WTC11 (cell line): ENCODE measurements at regions not wholly inside any gene's neighbourhood (a gene's known extent, or its start where the extent isn't known, plus 50 kb on each side); places are given as distances from the start of the nearest gene placed in this dataset.
"Not testable (repeated sequence)": the region's sequence is repeated elsewhere in the genome, so short reads cannot be mapped to it uniquely, and the experiment has no call there.

Source experiments
- ATAC-seq: fragments of 200-7000 bp; cut with Tn5 transposase; 2 replicates; pipeline ENCODE4 v1.10.0; 2021; ENCODE audit warnings: mild to moderate bottlenecking, moderate library complexity
- CTCF ChIA-PET: fragments of 300-600 bp; sonication (Branson Sonifier 250); formaldehyde crosslinking; loops from one replicate; lab custom pipeline; 2021; ENCODE audit warnings: antibody characterized with exemption; lab: Charles Lee
- POLR2A ChIA-PET: fragments of 350-600 bp; sonication (Branson Sonifier 250); formaldehyde crosslinking; loops from one replicate; lab custom pipeline; 2021; ENCODE audit warnings: antibody characterized with exemption; lab: Charles Lee
- DNase-seq: peaks from one replicate; pipeline ENCODE4 v3.0.0; 2021; ENCODE audit warnings: low spot score
- H3K27ac Mint-ChIP-seq: 2 replicates; pipeline ENCODE4 v1.8.0; 2021; ENCODE audit warnings: mixed read lengths
- H3K27me3 Mint-ChIP-seq: 2 replicates; pipeline ENCODE4 v1.8.0; 2021; ENCODE audit warnings: low read depth, mild to moderate bottlenecking, moderate library complexity, mixed read lengths
- H3K36me3 Mint-ChIP-seq: 2 replicates; pipeline ENCODE4 v1.8.0; 2021; ENCODE audit warnings: mixed read lengths
- H3K4me1 Mint-ChIP-seq: 2 replicates; pipeline ENCODE4 v1.8.0; 2022; ENCODE audit warnings: mixed read lengths
- H3K4me3 Mint-ChIP-seq: 2 replicates; pipeline ENCODE4 v1.8.0; 2021; ENCODE audit warnings: mild to moderate bottlenecking, moderate library complexity, mixed read lengths
- H3K9me3 Mint-ChIP-seq: 2 replicates; pipeline ENCODE4 v1.8.0; 2021; ENCODE audit warnings: mixed read lengths
- AFF4 ChIP-seq: sonication (generic); formaldehyde crosslinking; IDR thresholded peaks from 2 replicates; pipeline ENCODE4 v1.8.1; 2023; ENCODE audit warnings: mild to moderate bottlenecking, missing genetic modification reagents, borderline replicate concordance
- CDX4 ChIP-seq: fragments of 250-450 bp; sonication (Bioruptor Pico); IDR thresholded peaks from 2 replicates; pipeline ENCODE4 v1.9.0; 2021; ENCODE audit warnings: moderate library complexity, mild to moderate bottlenecking, inconsistent platforms, borderline replicate concordance
- CREB1 ChIP-seq: sonication (generic); formaldehyde crosslinking; IDR thresholded peaks from 2 replicates; pipeline ENCODE4 v1.8.0; 2023; ENCODE audit warnings: mild to moderate bottlenecking, missing genetic modification reagents
- FOXK1 ChIP-seq: sonication (generic); formaldehyde crosslinking; IDR thresholded peaks from 2 replicates; pipeline ENCODE4 v1.8.0; 2022; ENCODE audit warnings: mild to moderate bottlenecking, moderate library complexity, missing genetic modification reagents
- JUN ChIP-seq: sonication (generic); formaldehyde crosslinking; IDR thresholded peaks from 2 replicates; pipeline ENCODE4 v1.8.0; 2023; ENCODE audit warnings: mild to moderate bottlenecking, missing genetic modification reagents
- MXD4 ChIP-seq: fragments of 250-450 bp; sonication (Bioruptor Pico); IDR thresholded peaks from 2 replicates; pipeline ENCODE4 v1.8.0; 2021; ENCODE audit warnings: mild to moderate bottlenecking, moderate library complexity, borderline replicate concordance
- NR1H2 ChIP-seq: sonication (generic); formaldehyde crosslinking; IDR thresholded peaks from 2 replicates; pipeline ENCODE4 v1.9.0; 2021; ENCODE audit warnings: mild to moderate bottlenecking, moderate library complexity, missing genetic modification reagents
- PRDM15 ChIP-seq: sonication (generic); formaldehyde crosslinking; IDR thresholded peaks from 2 replicates; pipeline ENCODE4 v1.8.0; 2022; ENCODE audit warnings: missing genetic modification reagents
- RELA ChIP-seq: sonication (generic); formaldehyde crosslinking; IDR thresholded peaks from 2 replicates; pipeline ENCODE4 v1.8.1; 2022; ENCODE audit warnings: missing genetic modification reagents, mild to moderate bottlenecking, borderline replicate concordance
- SP1 ChIP-seq: sonication (generic); formaldehyde crosslinking; conservative IDR thresholded peaks from 2 replicates; pipeline ENCODE4 v1.8.1; 2022; ENCODE audit warnings: missing genetic modification reagents
- TP53 ChIP-seq: sonication (generic); formaldehyde crosslinking; IDR thresholded peaks from 2 replicates; pipeline ENCODE4 v1.8.1; 2023; ENCODE audit warnings: mild to moderate bottlenecking, missing genetic modification reagents
- ZNF219 ChIP-seq: sonication (generic); formaldehyde crosslinking; IDR thresholded peaks from 2 replicates; pipeline ENCODE4 v1.8.0; 2023; ENCODE audit warnings: missing genetic modification reagents, mild to moderate bottlenecking, borderline replicate concordance
- TF ChIP-seq, protein P1 (sequence below): sonication (generic); formaldehyde crosslinking; IDR thresholded peaks from 2 replicates; pipeline ENCODE4 v1.8.1; 2022; ENCODE audit warnings: low read depth, mild to moderate bottlenecking, moderate library complexity, missing genetic modification reagents, borderline replicate concordance
- TF ChIP-seq, protein P2 (sequence below): fragments of 250-450 bp; sonication (Bioruptor Pico); IDR thresholded peaks from 2 replicates; pipeline ENCODE4 v1.8.0; 2021; ENCODE audit warnings: mild to moderate bottlenecking
- TF ChIP-seq, protein P3 (sequence below): sonication (generic); formaldehyde crosslinking; IDR thresholded peaks from 2 replicates; pipeline ENCODE4 v1.8.1; 2022; ENCODE audit warnings: mild to moderate bottlenecking, missing genetic modification reagents, moderate library complexity, borderline replicate concordance

- H3K9me3 Mint-ChIP-seq: no peaks in the 10 kb centered on the region
- TF ChIP-seq, protein P1, sequence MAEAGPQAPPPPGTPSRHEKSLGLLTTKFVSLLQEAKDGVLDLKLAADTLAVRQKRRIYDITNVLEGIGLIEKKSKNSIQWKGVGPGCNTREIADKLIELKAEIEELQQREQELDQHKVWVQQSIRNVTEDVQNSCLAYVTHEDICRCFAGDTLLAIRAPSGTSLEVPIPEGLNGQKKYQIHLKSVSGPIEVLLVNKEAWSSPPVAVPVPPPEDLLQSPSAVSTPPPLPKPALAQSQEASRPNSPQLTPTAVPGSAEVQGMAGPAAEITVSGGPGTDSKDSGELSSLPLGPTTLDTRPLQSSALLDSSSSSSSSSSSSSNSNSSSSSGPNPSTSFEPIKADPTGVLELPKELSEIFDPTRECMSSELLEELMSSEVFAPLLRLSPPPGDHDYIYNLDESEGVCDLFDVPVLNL (CRISPR knock-in tag): no peak
- TF ChIP-seq TP53 (CRISPR knock-in tag) (no peak), FOXK1 (CRISPR knock-in tag) (no peak), NR1H2 (no peak)
- no peak for ATAC-seq
- ChIA-PET CTCF (interaction anchor here (1.2 kb wide), 1 partner anchor 88 kb away, joined by 5 read pairs; no protein-coding TSS in a partner anchor), POLR2A (no interaction called here)
- no peak overlapping the region for H3K4me3 Mint-ChIP-seq
- H3K27ac Mint-ChIP-seq: no peak overlapping the region
- no peaks in the 10 kb centered on the region for H3K27me3 Mint-ChIP-seq
- H3K36me3 Mint-ChIP-seq: no peaks in the 10 kb centered on the region
- H3K4me1 Mint-ChIP-seq: peaks cover 20% of the 10 kb centered on the region
- no peak for DNase-seq
These were observed 255.7 kb upstream of the ACTBL2 start for GRCh38 chr5:57738301-57738700.

DNA sequence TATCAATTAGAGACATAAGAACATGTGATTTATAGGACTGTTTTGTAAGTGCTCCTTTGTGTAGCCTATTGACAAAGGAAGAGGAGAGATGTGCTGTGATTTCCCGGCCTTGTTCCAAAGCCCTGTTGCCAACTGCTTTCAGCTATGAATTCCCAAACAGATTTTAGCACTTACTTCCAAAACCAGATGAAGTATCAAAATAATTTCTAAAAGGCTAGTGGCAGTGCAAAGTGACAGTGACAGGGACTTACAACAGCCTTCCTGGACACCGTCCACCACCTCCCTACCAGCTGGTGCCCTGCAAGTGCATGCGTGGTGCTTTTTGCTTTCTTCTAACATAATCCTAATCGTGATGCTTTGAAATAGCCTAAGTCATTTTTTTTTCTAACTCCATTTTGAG, 254.1 kb upstream of the ACTBL2 start:
- CTCF ChIA-PET: no interaction called here
- ATAC-seq: no peak
- TF ChIP-seq AFF4: no peak
- TF ChIP-seq, protein P2, sequence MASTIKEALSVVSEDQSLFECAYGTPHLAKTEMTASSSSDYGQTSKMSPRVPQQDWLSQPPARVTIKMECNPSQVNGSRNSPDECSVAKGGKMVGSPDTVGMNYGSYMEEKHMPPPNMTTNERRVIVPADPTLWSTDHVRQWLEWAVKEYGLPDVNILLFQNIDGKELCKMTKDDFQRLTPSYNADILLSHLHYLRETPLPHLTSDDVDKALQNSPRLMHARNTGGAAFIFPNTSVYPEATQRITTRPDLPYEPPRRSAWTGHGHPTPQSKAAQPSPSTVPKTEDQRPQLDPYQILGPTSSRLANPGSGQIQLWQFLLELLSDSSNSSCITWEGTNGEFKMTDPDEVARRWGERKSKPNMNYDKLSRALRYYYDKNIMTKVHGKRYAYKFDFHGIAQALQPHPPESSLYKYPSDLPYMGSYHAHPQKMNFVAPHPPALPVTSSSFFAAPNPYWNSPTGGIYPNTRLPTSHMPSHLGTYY (CRISPR knock-in tag): no peak
- no peak for TF ChIP-seq ZNF219
- no peak for TF ChIP-seq JUN (CRISPR knock-in tag)
- no peak for TF ChIP-seq SP1 (CRISPR knock-in tag)

DNA sequence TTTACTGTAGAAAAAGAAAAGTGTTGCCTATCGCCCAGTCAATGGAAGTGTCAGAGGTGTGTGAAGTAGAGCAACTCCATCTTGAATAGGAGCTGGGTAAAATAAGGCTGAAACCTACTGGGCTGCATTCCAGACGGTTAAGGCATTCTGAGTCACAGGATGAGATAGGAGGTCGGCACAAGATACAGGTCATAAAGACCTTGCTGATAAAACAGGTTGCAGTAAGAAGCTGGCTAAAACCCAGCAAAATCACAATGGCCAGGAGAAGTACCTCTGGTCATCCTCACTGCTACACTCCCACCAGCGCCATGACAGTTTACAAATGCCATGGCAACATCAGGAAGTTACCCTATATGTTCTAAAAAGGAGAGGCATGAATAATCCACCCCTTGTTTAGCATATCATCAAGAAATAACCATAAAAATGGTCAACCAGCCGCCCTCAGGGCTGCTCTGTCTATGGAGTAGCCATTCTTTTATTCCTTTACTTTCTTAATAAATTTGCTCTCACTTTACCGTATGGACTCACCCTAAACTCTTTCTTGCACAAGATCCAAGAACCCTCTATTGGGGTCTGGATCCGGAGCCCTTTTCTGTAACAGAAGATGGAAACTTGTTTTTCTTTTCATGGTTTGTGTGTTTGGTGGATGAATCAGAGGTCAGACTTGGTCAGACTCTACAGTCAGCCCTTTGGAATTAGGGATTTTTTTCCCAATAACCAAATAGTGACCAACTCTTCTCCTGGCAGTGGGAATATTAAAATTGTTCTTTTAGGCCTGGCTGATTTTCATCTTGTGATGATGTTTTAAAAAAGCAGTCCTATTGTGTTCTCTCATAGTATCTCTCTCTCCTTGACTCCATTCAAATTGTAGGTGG, 252.9 kb upstream of the ACTBL2 start:
- H3K27me3 Mint-ChIP-seq, ATAC-seq, H3K4me3 Mint-ChIP-seq, H3K27ac Mint-ChIP-seq, CTCF ChIA-PET, H3K36me3 Mint-ChIP-seq, H3K9me3 Mint-ChIP-seq, DNase-seq, POLR2A ChIA-PET: not testable (repeated sequence)
- peaks cover 20% of the 10 kb centered on the region for H3K4me1 Mint-ChIP-seq

More for the DNA sequence above, 254.1 kb upstream of the ACTBL2 start:
- Mint-ChIP-seq H3K4me3 (no peak overlapping the region), H3K27me3 (no peaks in the 10 kb centered on the region), H3K36me3 (no peaks in the 10 kb centered on the region), H3K9me3 (no peaks in the 10 kb centered on the region), H3K4me1 (peaks cover 20% of the 10 kb centered on the region), H3K27ac (no peak overlapping the region)
- POLR2A ChIA-PET: no interaction called here
- no peak for DNase-seq

- H3K36me3 Mint-ChIP-seq: no peaks in the 10 kb centered on the region
- DNase-seq: no peak
- H3K27ac Mint-ChIP-seq: no peak overlapping the region
- H3K9me3 Mint-ChIP-seq: peaks cover 3% of the 10 kb centered on the region; the same call in 1 of the 2 replicates
- no peak for ATAC-seq
- H3K4me1 Mint-ChIP-seq: peaks cover 20% of the 10 kb centered on the region
- ChIA-PET POLR2A (no interaction called here), CTCF (no interaction called here)
- H3K27me3 Mint-ChIP-seq: no peaks in the 10 kb centered on the region
- no peak overlapping the region for H3K4me3 Mint-ChIP-seq
- no peak for TF ChIP-seq CREB1 (CRISPR knock-in tag)
- TF ChIP-seq RELA (CRISPR knock-in tag): no peak
- TF ChIP-seq CDX4 (CRISPR knock-in tag): no peak
- no peak for TF ChIP-seq PRDM15
- TF ChIP-seq NR1H2: no peak
- no peak for TF ChIP-seq MXD4 (CRISPR knock-in tag)
- TF ChIP-seq, protein P3, sequence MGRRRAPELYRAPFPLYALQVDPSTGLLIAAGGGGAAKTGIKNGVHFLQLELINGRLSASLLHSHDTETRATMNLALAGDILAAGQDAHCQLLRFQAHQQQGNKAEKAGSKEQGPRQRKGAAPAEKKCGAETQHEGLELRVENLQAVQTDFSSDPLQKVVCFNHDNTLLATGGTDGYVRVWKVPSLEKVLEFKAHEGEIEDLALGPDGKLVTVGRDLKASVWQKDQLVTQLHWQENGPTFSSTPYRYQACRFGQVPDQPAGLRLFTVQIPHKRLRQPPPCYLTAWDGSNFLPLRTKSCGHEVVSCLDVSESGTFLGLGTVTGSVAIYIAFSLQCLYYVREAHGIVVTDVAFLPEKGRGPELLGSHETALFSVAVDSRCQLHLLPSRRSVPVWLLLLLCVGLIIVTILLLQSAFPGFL (CRISPR knock-in tag): no peak
These were observed 251.7 kb upstream of the ACTBL2 start for GRCh38 chr5:57734296-57734695.
